ENCODE measurements at regions not wholly inside any gene's neighbourhood (a gene's known extent, or its start where the extent isn't known, plus 50 kb on each side); places are given as distances from the start of the nearest gene placed in this dataset.

DNA sequence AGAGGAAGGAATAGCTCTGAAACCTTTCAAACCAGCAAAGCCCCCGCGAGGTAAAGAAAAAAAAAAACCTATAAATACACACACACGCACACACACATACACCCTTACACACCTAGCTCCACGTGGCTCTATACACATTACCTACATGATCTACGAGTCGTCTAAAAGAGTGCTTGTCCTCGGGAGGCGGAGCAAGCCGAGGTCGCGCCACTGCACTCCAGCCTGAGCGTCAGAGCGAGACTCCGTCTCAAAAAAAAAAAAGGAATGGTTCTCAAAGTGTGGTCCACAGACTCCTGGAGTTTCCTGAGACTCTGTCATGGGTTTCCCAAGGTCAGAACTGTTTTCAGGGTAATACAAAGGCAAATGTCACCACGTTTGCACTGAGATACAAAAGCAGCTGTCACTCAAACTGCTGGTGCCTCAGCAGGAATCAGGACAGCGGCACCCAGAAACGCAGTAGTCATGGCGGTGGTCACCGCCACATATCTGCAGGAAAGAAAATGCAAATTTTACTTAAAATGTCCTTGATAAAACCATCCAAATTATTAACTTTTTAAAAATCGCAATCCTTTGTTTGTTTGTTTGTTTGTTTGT, 130.0 kb upstream of the GPC1 start:
- no peaks in the 10 kb centered on the region for H3K36me3 ChIP-seq (ENCODE audit: insufficient read depth, low read length)
- Mint-ChIP-seq H3K27me3 (peaks cover 20% of the 10 kb centered on the region), H3K27ac (no peak overlapping the region), H3K36me3 (ENCODE audit: low read depth) (no peaks in the 10 kb centered on the region), H3K4me1 (ENCODE audit: low read depth) (no peaks in the 10 kb centered on the region), H3K4me3 (no peak overlapping the region), H3K9me3 (no peaks in the 10 kb centered on the region)
- ChIA-PET POLR2A (no interaction called here), CTCF (no interaction called here)
- no peak for DNase-seq
- H3K27ac ChIP-seq (ENCODE audit: low read depth in 1 of 2, low read length in 2 of 2): no peak overlapping the region
- peaks cover 0 to 3% of the 10 kb centered on the region in 2 experiments for H3K27me3 ChIP-seq (ENCODE audit: control insufficient read depth in 1 of 2, insufficient read depth in 2 of 2, low read length in 2 of 2)
- TF ChIP-seq, protein P1, sequence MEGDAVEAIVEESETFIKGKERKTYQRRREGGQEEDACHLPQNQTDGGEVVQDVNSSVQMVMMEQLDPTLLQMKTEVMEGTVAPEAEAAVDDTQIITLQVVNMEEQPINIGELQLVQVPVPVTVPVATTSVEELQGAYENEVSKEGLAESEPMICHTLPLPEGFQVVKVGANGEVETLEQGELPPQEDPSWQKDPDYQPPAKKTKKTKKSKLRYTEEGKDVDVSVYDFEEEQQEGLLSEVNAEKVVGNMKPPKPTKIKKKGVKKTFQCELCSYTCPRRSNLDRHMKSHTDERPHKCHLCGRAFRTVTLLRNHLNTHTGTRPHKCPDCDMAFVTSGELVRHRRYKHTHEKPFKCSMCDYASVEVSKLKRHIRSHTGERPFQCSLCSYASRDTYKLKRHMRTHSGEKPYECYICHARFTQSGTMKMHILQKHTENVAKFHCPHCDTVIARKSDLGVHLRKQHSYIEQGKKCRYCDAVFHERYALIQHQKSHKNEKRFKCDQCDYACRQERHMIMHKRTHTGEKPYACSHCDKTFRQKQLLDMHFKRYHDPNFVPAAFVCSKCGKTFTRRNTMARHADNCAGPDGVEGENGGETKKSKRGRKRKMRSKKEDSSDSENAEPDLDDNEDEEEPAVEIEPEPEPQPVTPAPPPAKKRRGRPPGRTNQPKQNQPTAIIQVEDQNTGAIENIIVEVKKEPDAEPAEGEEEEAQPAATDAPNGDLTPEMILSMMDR (IDR thresholded peaks at IDR 0.05): no peak
- H3K4me3 ChIP-seq (ENCODE audit: low read length): no peak overlapping the region
- no peak for ATAC-seq (ENCODE audit: poor library complexity)
- intact Hi-C loops (cut with DNase I, micrococcal nuclease): no loop called here
- no peaks in the 10 kb centered on the region for H3K4me1 ChIP-seq (ENCODE audit: insufficient read depth, low read length)
- no peaks in the 10 kb centered on the region for H3K9me3 ChIP-seq (ENCODE audit: control insufficient read depth in 1 of 2, insufficient read depth in 1 of 2, low read length in 2 of 2)

DNA sequence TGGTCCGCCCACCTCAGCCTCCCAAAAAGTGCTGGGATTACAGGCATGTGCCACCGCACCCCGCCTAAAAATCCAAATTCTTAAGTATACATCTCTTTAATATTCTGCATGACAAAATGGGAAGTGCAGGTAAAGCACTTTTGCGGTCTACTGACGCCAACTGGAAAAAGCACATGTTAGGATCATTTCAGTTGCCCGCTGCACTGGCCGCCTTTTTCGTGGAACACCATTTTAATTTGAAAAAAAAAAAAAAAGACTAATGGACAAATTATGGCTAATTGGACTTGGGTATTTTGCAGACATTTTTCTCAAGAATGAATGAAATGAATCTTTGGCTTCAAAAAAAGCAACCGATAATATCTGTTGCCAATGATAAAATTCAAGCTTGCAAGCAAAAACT, 129.3 kb upstream of the GPC1 start:
- H3K36me3 Mint-ChIP-seq (ENCODE audit: low read depth): no peaks in the 10 kb centered on the region
- no peak overlapping the region for H3K4me3 Mint-ChIP-seq
- intact Hi-C loops (cut with DNase I, micrococcal nuclease): no loop called here
- Histone ChIP-seq H3K4me3 (ENCODE audit: low read length) (no peak overlapping the region), H3K27ac (ENCODE audit: low read depth in 1 of 2, low read length in 2 of 2) (no peak overlapping the region), H3K27me3 (ENCODE audit: control insufficient read depth in 1 of 2, insufficient read depth in 2 of 2, low read length in 2 of 2) (peaks cover 0 to 3% of the 10 kb centered on the region in 2 experiments), H3K4me1 (ENCODE audit: insufficient read depth, low read length) (no peaks in the 10 kb centered on the region), H3K36me3 (ENCODE audit: insufficient read depth, low read length) (no peaks in the 10 kb centered on the region), H3K9me3 (ENCODE audit: control insufficient read depth in 1 of 2, insufficient read depth in 1 of 2, low read length in 2 of 2) (no peaks in the 10 kb centered on the region)
- TF ChIP-seq, protein P1 (IDR thresholded peaks at IDR 0.05): no peak
- CTCF ChIA-PET: no interaction called here
- no peak overlapping the region for H3K27ac Mint-ChIP-seq
- DNase-seq (no peak), ATAC-seq (ENCODE audit: poor library complexity) (no peak)
- H3K27me3 Mint-ChIP-seq: peaks cover 16% of the 10 kb centered on the region
- H3K4me1 Mint-ChIP-seq (ENCODE audit: low read depth): no peaks in the 10 kb centered on the region
- POLR2A ChIA-PET: no interaction called here
- H3K9me3 Mint-ChIP-seq: no peaks in the 10 kb centered on the region

GRCh38 chr2:240308111-240308651, 127.3 kb upstream of the GPC1 start:
- ATAC-seq (ENCODE audit: poor library complexity): no peak
- Mint-ChIP-seq H3K4me1 (ENCODE audit: low read depth) (no peaks in the 10 kb centered on the region), H3K36me3 (ENCODE audit: low read depth) (no peaks in the 10 kb centered on the region), H3K27me3 (peaks cover 13% of the 10 kb centered on the region), H3K9me3 (no peaks in the 10 kb centered on the region), H3K27ac (no peak overlapping the region), H3K4me3 (no peak overlapping the region)
- CTCF ChIA-PET: no interaction called here
- Histone ChIP-seq H3K36me3 (ENCODE audit: insufficient read depth, low read length) (no peaks in the 10 kb centered on the region), H3K27ac (ENCODE audit: low read depth in 1 of 2, low read length in 2 of 2) (no peak overlapping the region), H3K4me1 (ENCODE audit: insufficient read depth, low read length) (no peaks in the 10 kb centered on the region), H3K9me3 (ENCODE audit: control insufficient read depth in 1 of 2, insufficient read depth in 1 of 2, low read length in 2 of 2) (no peaks in the 10 kb centered on the region), H3K27me3 (ENCODE audit: control insufficient read depth in 1 of 2, insufficient read depth in 2 of 2, low read length in 2 of 2) (peaks cover 0 to 3% of the 10 kb centered on the region in 2 experiments), H3K4me3 (ENCODE audit: low read length) (no peak overlapping the region)
- DNase-seq: no peak
- TF ChIP-seq, protein P1 (IDR thresholded peaks at IDR 0.05): no peak
- POLR2A ChIA-PET: no interaction called here
- intact Hi-C loops (cut with DNase I, micrococcal nuclease): no loop called here

All from CD4-positive, alpha-beta T cell (primary cell).